NCI-H1105 treated with DMSO at 0.1 percent for 48 hours (cell line): ENCODE measurements at regions not wholly inside any gene's neighbourhood (a gene's known extent, or its start where the extent isn't known, plus 50 kb on each side); places are given as distances from the start of the nearest gene placed in this dataset.

Experiments used
- DNase-seq: peaks from one replicate; lab custom pipeline; 2025; lab: John Stamatoyannopoulos, UW

DNA sequence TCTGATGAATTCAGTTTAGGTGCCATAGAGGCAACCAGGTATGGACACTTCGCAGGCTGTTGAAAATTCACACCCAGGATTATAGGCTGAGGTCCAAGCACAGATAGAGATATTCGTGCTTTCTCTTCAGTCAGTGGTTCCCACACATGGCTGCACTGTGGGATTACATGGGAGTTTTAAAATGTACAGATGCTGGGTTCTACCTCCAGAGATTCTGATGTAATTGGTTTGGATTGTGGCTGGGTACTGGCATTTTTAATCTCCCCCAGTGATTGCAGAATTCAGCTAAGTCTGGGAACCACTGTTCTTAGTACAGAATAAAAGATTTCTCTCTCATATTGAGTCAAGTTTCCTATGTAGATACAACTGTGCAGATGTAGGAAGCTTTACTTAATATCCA is 91.6 kb downstream of the FOXB1 start:
- no peak for DNase-seq

DNA sequence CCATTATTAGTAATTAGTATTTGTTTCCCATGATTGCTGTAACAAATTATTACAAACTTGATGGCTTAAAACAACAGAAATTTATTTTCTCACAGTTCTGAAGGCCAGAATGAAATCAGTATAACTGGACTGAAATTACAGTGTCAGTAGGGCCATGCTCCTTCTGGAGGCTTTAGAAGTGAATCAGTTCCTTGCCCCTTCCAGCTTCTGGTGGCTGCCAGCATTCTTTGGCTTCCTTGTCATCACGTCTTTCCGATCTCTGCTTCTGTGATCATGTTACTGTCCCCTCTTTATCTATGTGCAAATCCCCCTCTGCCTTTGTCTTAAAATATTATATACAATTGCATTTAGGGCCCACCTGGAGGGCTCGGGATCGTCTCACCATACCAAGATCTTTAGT is 92.0 kb downstream of the FOXB1 start:
- DNase-seq = no peak

DNA sequence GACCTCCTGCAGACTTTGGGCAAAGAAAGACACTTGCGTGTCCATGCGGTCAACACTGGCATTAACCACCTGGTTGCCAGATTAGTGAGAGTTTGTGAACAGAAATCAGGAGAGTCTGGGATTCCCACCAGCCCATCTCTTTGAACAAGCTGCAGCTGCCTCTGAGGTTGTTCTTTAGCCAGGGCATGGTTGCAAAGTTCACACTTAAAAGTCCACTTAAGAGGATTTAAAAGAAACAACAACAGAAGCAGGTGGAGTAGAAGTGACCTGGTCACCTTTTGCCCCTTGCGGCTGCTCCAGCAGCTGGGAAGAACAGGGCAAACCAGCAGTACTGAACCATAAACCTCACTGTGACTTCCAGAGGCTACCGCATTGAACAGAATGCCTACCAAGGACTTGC is 97.3 kb downstream of the FOXB1 start:
- no peak for DNase-seq

DNA sequence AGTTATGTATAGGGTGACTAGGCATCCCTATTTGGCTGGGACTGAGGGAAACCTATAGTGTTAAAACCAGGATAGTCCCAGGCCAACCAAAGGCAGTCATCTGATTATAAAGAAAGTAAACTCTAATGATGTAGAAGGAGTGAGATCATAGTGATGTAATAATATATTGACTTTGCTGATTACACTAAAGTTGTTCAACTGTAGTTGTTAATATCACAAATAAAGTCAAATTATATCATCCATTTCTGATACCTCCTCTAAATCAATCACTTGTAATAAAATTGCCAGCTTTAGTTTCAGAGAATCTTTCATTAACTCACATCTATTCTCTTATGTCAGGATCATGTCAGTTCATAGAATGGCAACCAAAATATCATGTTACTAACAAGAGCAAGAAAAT is 98.6 kb downstream of the FOXB1 start:
- DNase-seq = no peak

DNA sequence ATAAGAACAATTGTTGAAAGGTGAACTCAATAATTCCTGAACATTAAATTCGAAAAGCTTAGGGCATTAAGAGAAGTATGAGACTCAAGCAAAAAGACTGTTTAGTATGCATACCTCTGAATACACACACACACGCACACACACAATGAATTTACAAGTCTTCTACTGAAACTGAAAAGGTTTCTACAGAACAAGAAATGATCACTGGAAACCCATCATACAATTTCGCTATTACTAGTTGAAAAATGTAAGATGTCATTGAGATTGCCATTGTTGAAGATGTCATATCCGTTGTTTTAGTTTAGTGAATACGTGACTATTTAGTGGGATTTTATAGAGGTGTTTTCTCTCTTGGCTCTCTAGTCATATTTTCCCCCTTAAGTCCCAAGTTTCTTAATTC is 106.8 kb downstream of the FOXB1 start:
- DNase-seq = no peak

DNA sequence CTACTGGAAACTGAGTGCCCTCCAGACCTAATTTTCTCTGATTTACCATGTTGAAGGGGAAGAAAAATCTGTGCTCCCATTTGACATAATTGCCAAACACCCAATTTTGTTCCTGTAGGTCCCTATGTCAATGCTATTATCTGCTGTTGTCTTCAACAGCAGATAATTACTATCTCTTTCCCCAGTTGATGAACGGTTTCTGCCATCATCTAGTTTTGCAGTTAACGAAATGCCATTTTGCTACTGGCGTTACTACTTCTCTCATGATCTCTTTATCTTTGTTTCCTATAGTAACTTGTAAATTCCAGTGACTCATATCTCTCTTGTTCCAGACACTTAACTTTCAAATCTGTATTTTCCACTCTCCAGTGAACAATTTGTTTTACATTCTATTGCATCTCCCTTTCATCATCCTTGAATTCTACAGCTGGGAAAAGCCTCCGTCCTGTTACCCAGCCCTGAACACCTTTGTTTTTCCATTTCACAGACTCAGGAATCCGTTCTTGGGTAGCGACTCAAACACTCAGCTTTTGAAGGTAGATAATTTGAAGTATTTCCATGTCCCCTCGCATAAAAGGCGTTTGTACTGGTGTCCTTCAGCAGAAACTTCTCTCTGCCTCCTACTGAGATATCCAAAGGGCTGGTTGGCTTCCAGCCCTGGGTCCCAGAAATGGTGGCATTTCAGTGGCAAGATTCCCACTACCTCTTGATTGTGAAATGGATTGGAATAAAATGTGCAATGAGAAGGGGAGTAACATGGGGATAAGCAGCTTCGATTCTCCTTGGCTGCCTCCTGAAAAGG is 111.7 kb downstream of the FOXB1 start:
- DNase-seq = peak; percentile 42

DNA sequence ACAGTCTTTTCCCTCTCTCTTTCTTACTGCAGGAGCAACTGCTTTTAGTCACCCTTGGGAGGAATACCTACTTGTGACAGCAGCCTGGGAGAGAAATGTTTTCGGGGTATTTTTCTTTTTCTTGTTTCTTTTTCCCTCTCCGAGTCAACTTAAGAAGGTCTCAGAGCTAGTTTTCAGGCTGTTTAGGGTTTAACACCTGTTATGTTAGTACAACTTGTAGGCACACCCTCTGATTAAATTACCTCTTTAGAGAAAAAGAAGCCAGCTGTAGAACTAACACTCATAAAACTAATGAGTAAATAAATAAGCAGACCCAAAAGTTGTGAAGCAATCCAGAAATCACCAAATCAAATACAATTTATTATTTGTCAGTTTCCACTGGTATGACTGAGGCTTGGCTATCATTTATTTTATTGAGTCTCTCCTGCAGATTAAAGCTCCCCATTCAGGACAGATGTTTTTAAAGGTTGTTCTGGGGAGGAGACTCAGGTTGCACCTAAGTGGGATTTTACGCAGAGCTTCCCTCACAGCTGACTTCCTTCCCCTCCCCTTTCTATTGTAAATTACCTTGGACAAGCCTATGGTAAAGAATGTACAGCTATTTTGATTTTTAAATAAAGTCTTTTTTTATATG is 112.5 kb downstream of the FOXB1 start:
- no peak for DNase-seq

DNA sequence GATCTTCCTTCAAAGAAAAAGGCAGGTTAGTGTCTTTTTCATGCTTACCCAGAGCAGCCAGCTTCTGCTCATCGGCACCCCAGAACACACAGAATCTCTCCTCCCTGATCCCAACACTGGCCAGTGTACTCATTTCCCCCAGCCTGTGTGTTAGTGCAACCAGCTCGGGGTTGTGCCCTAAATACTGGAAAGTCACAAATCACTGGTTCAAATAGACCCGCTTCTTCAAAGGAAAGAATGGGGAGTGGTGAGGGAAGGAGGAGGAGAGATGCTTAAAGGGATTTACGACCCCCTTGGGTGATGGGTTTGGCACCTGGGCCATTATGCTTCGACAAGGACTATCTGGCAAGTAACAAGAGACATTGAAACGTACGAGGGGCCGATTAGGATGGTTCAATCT is 114.0 kb downstream of the FOXB1 start:
- peak; percentile 78 for DNase-seq

DNA sequence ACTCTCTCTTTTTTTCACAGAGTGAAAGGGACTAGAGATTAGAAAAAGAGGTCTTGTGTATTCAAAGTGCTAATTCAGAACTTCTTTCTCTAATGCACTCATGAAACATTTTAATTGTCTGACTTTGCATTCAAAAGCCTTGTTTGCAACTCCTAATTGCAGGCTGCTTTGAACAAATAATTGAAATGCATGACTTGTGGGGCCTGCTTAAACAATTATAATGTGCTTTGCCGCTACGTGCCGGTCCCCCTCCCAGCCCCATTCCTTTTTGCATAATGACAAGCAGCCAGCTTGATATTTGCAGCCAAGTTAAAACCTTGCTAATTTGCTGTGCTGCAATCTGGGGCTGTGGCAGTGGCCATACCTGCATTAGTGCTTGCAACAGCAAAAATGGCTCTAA is 114.5 kb downstream of the FOXB1 start:
- peak; percentile 84 for DNase-seq

DNA sequence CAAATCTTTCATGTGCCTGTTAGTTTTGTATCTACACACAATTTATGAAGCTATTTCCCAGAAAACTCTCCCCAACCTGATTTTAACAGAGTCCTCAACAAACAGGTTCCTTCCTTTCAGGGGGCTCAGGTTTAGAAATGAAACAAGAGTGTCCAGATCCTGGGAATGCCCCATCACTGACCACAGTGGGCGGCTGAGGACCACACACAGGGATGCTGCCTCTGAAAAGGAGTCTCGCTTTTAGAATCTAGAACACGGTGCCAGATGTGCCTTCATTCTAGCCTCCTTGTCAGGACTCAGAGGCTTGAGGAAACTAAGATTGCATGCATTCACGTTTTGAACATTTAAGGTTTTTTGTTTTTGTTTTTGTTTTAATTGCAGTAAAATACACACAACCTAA is 115.0 kb downstream of the FOXB1 start:
- DNase-seq = no peak

DNA sequence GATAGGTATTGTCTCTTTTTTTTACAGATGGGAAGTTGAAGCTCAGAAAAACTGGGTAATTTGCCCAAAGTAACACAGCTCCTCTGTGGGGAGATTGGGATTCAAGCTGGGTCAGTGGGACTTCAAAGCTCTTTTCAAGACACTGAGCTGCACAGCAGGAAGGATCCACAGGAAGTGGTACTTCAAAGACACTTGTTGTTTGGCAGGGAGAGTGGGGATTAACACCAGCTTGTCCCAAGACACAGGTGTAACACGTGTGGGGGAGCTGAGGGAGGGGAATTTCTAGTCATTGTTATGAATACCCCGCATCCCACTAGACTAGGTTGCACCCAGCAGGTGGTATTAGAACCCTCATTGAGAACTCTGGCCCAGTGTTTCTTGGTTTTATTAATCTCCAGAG is 116.0 kb downstream of the FOXB1 start:
- DNase-seq = no peak

DNA sequence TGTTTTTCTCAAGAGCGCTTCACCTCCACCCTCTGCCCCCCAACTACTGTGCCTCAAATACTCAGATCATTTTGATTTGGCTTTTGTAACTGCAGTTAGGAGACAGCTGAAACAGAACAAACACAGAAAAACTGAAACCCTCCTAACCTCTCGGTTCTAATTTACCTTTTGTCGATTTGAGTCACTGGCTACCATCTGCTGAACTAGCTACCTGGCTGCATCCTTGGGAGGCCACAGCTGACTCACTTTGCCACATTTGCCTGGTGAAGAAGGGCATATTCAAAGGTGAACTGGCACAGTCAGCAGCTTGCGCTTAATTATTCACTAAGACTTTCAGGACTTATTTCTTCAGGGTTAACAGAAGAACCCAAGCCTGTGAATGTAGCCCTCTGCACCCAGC is 117.7 kb downstream of the FOXB1 start:
- DNase-seq = no peak

DNA sequence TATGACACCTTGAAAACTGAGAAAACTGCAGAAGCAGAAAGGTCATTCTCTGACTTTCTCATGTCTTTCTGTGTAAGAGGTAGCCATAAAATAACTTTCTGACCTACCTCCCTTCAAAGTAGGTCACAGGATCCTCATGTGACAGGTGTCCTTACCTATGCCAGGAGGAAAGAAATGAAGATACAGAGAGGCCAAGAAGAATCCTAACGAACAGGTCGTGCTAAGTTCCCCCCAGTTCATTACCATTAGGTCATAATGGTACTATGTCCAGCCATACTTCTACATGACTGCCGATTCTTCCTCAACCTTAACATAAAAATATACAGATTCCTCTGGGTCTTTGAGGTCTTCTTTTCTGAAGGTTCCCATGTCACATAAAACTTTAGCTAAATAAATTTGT is 118.6 kb downstream of the FOXB1 start:
- DNase-seq = no peak

DNA sequence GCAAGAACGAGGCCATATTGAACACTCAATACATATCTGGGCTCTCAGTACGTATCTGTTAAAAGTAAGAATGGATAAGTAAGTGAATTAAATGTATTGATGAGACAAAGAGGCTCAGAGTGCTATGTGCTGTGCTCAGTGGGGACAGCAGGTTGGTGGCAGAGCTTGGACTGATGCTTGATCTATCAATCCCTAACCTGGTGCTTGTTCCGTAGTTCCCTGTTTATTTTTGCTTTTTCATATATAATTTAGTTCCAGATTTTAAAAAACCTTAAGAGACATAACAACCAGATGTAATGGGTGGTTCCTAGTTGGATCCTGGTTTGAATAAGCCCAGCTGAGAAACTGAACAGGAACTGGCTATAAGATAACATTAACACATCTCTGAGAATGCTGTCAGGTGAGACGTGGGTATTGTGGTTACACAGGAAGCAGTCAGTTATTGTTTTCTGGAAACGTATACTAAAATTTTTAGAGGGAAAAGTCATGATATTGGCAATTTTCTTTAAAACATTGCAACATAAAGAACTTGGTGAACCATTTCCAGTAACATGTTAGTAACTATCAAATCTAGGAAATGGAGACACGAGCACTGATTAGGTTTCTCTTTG is 120.5 kb downstream of the FOXB1 start:
- DNase-seq = no peak

DNA sequence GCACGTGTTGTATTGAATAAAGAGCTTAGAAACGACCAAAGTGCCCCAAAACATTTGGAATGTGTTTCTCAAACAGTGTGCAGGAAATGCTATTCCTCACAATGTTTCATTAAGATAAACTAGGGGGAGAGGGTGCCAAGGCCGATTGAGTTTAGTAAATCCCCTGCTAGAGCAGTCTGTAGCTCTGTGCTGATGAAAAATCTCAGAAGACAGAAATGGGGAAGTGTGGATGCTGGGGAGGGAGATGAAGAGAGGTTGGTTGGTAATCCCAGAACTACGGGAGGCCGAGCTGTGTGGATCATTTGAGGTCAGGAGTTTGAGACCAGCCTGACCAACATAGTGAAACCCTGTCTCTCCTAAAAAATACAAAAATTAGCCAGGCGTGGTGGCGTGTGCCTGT is 121.2 kb downstream of the FOXB1 start:
- DNase-seq = no peak

DNA sequence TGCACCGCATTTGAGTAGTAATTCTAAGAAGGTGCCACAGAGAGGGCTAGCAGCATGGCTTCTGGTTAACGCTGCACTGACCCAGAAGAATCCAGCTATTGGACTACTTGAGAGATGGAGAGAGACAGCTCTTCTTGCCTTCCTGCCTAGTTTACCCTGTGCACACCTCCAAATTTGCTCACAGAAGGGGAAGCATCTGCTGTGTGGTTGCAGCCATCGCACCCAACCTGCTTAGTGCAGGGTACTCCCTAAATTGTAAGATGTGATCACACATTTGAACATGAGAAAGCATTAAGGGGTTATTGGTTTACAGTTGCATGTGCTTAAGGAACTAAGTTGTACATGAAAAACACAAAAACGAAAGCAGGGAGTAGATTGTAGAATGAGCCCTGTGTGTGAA is 122.1 kb downstream of the FOXB1 start:
- no peak for DNase-seq

DNA sequence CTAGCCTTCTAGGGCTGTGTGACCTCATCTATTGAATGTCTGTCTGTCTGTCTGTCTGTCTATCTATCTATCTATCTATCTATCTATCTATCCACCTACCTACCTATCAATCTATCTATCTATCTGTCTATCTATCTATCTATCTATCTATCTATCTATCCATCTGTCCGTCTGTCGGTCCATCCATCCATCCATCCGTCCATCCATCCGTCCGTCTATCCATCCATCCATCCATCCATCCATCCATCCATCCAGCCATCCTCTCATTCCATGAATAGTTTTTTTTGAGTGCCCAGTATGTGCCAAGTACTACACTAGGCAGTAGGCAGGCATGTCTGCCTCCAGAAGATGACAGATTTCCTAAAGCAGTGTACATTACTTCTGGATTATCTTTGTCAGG is 122.5 kb downstream of the FOXB1 start:
- DNase-seq = no peak

DNA sequence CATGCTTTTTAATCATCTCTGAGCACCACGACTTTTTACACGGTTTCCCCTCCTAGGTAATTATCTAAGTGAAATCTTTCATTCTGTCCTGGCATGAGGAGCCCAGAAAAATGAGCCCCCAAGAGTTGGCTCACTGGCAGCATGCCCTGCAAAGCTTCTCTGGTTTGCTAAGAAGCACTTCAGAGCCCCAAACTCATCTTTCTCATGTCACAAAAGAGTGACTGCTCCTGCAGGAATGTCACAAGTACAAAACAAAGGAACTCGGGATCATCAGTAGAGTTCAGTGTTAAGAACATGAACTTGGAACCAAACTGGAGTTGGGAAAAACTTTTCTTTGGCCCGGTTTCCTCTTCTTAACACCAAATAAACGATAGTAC is 123.9 kb downstream of the FOXB1 start:
- no peak for DNase-seq

DNA sequence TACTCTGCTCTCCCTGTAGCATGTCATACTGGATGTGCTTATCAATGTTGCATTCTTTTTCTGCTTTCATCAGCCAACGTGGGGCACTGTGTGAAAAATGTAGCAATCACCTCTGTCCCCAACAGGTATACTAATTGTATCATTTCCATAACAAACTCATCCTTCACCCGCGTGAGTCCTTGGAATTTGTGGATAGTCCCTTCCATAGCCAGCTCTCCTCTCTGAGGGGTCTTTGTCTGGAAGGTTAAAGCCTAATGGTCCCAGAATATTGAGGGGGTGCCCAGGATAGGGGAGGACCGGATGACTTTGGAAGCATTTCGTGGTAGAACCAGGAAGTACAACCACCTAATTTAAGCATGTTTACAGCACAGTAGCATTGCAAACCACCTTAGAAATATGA is 124.6 kb downstream of the FOXB1 start:
- no peak for DNase-seq

DNA sequence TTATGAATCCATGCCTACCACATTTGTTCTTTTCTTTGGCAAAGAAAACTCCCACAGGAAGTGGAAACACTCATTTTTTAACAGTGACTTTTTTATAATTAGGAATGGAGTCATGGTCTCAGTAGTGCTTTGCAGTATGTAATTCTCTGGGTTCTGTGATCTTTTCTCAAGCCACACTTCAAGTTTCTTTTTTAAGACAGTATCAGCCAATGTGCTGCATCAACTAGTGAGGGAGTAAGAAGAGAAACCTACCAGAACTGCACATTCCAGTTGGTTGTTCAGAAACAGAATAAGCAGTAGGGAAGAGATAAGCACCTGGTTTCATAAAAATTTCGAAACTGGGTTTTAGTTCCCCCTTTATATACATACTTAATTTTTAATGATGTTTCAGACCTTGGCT is 126.3 kb downstream of the FOXB1 start:
- DNase-seq = no peak

DNA sequence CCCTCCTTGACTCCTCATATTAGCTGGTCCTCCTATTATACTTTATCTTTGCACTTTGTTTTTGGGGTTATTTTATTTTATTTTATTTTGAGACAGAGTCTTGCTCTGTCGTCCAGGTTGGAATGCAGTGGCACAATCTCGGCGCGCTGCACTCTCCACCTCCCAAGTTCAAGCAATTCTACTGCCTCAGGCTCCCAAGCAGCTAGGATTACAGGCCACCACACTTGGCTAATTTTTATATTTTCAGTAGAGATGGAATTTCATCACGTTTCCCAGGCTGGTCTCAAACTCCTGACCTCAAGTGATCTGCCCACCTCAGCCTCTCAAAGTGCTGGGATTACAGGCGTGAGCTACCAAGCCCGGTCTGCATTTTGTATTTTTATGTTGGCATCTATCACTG is 126.7 kb downstream of the FOXB1 start:
- DNase-seq = no peak

DNA sequence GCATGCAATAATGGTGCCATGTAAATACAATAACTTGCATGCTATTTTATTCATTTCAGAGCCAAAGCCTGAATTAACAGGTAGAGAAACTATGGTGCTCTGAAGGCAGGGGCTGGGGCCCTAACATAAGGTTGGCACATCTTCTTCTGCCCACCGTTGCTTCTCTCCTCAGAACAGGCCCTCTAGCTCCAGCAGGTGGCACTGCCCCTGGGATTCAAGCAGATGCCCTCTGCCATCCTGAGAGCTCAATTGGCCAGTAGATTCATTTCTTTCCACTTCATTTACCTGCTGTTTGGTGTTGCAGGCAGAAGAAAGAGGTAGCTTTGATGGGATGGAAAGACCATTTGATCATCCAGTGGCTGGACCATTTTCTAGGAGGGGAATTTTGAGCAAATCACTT is 130.5 kb downstream of the FOXB1 start:
- DNase-seq = no peak

DNA sequence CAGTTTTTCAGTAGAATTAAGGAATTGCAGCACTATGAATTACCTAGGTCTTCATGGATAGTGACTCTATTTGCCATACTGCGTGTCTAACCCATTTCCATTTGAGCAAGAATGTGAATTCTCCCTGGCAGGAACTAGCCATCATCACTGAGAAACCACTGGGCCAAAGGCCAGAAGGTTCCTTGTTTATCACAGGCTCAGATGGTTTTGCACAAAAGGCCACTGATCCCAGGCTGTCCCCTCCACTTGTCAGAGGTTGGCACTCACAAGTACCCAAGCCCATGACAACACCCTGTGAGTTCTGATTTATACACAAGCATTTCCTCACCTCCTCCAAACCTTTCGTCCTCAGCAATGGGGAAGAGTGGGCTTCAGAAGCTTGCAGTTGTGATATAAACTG is 131.8 kb downstream of the FOXB1 start:
- no peak for DNase-seq
